ENCODE measurements at regions not wholly inside any gene's neighbourhood (a gene's known extent, or its start where the extent isn't known, plus 50 kb on each side); places are given as distances from the start of the nearest gene placed in this dataset.

DNA sequence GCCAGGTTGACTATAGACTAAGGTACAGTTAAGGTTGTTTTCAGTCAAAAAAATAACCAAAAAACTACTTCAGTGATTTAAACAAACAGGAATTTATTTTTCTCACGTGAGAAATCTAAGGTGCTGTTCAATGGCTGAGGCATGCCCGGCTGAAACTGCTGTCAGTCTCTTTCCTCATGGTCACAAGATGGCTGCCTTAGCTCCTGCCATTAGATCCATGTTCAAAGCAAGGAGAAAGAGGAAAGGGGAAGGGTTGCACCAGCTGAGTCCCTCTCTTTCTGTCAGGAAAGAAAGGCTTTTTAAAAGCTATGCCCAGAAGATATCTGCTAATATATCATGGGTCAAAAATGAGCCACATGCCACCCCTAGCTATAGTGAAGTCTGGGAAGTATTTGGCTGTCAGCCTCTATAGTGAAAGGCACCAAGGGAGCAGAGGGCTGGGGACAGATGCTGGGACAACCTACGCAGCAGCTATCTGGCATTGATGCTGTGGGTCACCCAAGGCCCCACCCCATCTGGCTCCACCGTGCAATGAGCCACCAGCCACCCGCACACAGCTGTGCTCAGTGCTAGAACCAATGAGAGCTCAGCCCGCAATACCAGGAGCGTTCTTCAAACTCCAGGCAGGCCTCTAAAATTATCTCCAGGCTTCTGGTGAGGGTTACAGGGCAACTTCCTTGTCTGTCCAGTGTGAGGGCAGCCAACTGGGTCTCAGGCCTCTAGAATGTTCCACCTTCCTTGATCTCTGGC, 64.7 kb upstream of the GATA2 start:
- ATAC-seq (no peak), DNase-seq (ENCODE audit: low spot score) (no peak)
- H3K9me3 Mint-ChIP-seq, result no peaks in the 10 kb centered on the region; the same call in 1 of the 3 replicates
- Histone ChIP-seq H3K79me2 (replicated peaks; ENCODE audit: insufficient read depth) (no peaks in the 10 kb centered on the region), H3F3A (replicated peaks; ENCODE audit: low read depth) (peaks cover 5% of the 10 kb centered on the region; the same call in 1 of the 2 replicates), H3K27me3 (ENCODE audit: insufficient read depth) (peaks cover 28% of the 10 kb centered on the region), H4K20me1 (replicated peaks; ENCODE audit: insufficient read depth) (no peaks in the 10 kb centered on the region), H3K4me3 (no peak overlapping the region), H3K4me2 (no peak overlapping the region), H2AFZ (no peak overlapping the region), H3K4me1 (ENCODE audit: insufficient read depth) (peaks cover 20% of the 10 kb centered on the region), H3K9me2 (ENCODE audit: insufficient read depth) (no peaks in the 10 kb centered on the region), H3K27ac (ENCODE audit: low read depth) (no peak overlapping the region), H3K36me3 (ENCODE audit: insufficient read depth) (no peaks in the 10 kb centered on the region)
- H3K4me1 Mint-ChIP-seq, result peaks cover 15% of the 10 kb centered on the region
- TF ChIP-seq, protein P1, sequence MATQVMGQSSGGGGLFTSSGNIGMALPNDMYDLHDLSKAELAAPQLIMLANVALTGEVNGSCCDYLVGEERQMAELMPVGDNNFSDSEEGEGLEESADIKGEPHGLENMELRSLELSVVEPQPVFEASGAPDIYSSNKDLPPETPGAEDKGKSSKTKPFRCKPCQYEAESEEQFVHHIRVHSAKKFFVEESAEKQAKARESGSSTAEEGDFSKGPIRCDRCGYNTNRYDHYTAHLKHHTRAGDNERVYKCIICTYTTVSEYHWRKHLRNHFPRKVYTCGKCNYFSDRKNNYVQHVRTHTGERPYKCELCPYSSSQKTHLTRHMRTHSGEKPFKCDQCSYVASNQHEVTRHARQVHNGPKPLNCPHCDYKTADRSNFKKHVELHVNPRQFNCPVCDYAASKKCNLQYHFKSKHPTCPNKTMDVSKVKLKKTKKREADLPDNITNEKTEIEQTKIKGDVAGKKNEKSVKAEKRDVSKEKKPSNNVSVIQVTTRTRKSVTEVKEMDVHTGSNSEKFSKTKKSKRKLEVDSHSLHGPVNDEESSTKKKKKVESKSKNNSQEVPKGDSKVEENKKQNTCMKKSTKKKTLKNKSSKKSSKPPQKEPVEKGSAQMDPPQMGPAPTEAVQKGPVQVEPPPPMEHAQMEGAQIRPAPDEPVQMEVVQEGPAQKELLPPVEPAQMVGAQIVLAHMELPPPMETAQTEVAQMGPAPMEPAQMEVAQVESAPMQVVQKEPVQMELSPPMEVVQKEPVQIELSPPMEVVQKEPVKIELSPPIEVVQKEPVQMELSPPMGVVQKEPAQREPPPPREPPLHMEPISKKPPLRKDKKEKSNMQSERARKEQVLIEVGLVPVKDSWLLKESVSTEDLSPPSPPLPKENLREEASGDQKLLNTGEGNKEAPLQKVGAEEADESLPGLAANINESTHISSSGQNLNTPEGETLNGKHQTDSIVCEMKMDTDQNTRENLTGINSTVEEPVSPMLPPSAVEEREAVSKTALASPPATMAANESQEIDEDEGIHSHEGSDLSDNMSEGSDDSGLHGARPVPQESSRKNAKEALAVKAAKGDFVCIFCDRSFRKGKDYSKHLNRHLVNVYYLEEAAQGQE (IDR thresholded peaks at IDR 0.05; ENCODE audit: unreplicated experiment), result no peak
- TF ChIP-seq ZNF114 (CRISPR knock-in tag; IDR thresholded peaks at IDR 0.05), result no peak
- TF ChIP-seq, protein P2, sequence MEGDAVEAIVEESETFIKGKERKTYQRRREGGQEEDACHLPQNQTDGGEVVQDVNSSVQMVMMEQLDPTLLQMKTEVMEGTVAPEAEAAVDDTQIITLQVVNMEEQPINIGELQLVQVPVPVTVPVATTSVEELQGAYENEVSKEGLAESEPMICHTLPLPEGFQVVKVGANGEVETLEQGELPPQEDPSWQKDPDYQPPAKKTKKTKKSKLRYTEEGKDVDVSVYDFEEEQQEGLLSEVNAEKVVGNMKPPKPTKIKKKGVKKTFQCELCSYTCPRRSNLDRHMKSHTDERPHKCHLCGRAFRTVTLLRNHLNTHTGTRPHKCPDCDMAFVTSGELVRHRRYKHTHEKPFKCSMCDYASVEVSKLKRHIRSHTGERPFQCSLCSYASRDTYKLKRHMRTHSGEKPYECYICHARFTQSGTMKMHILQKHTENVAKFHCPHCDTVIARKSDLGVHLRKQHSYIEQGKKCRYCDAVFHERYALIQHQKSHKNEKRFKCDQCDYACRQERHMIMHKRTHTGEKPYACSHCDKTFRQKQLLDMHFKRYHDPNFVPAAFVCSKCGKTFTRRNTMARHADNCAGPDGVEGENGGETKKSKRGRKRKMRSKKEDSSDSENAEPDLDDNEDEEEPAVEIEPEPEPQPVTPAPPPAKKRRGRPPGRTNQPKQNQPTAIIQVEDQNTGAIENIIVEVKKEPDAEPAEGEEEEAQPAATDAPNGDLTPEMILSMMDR (conservative IDR thresholded peaks at IDR 0.05; ENCODE audit: low read depth in 2 of 2), result no peak
- TF ChIP-seq ZNF331 (CRISPR knock-in tag; IDR thresholded peaks at IDR 0.05; ENCODE audit: low read depth), result no peak
- TF ChIP-seq CREB1 (CRISPR knock-in tag; IDR thresholded peaks at IDR 0.05; ENCODE audit: low read depth), result no peak
- TF ChIP-seq NANOG (IDR thresholded peaks at IDR 0.05; ENCODE audit: borderline replicate concordance), result no peak
- TF ChIP-seq, protein P3, sequence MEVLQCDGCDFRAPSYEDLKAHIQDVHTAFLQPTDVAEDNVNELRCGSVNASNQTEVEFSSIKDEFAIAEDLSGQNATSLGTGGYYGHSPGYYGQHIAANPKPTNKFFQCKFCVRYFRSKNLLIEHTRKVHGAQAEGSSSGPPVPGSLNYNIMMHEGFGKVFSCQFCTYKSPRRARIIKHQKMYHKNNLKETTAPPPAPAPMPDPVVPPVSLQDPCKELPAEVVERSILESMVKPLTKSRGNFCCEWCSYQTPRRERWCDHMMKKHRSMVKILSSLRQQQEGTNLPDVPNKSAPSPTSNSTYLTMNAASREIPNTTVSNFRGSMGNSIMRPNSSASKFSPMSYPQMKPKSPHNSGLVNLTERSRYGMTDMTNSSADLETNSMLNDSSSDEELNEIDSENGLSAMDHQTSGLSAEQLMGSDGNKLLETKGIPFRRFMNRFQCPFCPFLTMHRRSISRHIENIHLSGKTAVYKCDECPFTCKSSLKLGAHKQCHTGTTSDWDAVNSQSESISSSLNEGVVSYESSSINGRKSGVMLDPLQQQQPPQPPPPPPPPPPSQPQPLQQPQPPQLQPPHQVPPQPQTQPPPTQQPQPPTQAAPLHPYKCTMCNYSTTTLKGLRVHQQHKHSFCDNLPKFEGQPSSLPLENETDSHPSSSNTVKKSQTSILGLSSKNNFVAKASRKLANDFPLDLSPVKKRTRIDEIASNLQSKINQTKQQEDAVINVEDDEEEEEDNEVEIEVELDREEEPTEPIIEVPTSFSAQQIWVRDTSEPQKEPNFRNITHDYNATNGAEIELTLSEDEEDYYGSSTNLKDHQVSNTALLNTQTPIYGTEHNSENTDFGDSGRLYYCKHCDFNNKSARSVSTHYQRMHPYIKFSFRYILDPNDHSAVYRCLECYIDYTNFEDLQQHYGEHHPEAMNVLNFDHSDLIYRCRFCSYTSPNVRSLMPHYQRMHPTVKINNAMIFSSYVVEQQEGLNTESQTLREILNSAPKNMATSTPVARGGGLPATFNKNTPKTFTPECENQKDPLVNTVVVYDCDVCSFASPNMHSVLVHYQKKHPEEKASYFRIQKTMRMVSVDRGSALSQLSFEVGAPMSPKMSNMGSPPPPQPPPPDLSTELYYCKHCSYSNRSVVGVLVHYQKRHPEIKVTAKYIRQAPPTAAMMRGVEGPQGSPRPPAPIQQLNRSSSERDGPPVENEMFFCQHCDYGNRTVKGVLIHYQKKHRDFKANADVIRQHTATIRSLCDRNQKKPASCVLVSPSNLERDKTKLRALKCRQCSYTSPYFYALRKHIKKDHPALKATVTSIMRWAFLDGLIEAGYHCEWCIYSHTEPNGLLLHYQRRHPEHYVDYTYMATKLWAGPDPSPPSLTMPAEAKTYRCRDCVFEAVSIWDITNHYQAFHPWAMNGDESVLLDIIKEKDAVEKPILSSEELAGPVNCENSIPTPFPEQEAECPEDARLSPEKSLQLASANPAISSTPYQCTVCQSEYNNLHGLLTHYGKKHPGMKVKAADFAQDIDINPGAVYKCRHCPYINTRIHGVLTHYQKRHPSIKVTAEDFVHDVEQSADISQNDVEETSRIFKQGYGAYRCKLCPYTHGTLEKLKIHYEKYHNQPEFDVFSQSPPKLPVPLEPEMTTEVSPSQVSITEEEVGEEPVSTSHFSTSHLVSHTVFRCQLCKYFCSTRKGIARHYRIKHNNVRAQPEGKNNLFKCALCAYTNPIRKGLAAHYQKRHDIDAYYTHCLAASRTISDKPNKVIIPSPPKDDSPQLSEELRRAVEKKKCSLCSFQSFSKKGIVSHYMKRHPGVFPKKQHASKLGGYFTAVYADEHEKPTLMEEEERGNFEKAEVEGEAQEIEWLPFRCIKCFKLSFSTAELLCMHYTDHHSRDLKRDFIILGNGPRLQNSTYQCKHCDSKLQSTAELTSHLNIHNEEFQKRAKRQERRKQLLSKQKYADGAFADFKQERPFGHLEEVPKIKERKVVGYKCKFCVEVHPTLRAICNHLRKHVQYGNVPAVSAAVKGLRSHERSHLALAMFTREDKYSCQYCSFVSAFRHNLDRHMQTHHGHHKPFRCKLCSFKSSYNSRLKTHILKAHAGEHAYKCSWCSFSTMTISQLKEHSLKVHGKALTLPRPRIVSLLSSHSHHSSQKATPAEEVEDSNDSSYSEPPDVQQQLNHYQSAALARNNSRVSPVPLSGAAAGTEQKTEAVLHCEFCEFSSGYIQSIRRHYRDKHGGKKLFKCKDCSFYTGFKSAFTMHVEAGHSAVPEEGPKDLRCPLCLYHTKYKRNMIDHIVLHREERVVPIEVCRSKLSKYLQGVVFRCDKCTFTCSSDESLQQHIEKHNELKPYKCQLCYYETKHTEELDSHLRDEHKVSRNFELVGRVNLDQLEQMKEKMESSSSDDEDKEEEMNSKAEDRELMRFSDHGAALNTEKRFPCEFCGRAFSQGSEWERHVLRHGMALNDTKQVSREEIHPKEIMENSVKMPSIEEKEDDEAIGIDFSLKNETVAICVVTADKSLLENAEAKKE (CRISPR knock-in tag; IDR thresholded peaks at IDR 0.05), result no peak
- no peak for TF ChIP-seq POLR2AphosphoS5 (IDR thresholded peaks at IDR 0.05; ENCODE audit: low read depth)
- TF ChIP-seq, protein P4, sequence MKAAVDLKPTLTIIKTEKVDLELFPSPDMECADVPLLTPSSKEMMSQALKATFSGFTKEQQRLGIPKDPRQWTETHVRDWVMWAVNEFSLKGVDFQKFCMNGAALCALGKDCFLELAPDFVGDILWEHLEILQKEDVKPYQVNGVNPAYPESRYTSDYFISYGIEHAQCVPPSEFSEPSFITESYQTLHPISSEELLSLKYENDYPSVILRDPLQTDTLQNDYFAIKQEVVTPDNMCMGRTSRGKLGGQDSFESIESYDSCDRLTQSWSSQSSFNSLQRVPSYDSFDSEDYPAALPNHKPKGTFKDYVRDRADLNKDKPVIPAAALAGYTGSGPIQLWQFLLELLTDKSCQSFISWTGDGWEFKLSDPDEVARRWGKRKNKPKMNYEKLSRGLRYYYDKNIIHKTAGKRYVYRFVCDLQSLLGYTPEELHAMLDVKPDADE (IDR thresholded peaks at IDR 0.05), result no peak
- TF ChIP-seq EZH2 (IDR thresholded peaks at IDR 0.05; ENCODE audit: low read depth, unreplicated experiment), result no peak
- no peak for TF ChIP-seq JUNB (IDR thresholded peaks at IDR 0.05; ENCODE audit: unreplicated experiment)
- no peak for TF ChIP-seq EZH2phosphoT487 (IDR thresholded peaks at IDR 0.05; ENCODE audit: unreplicated experiment)
- TF ChIP-seq STAT1 (IDR thresholded peaks at IDR 0.05; ENCODE audit: unreplicated experiment), result no peak
- H3K27me3 Mint-ChIP-seq (ENCODE audit: insufficient read depth, low read depth, poor library complexity), result peaks cover 24% of the 10 kb centered on the region
- H3K27ac Mint-ChIP-seq, result no peak overlapping the region
- H3K4me3 Mint-ChIP-seq, result no peak overlapping the region
- no peaks in the 10 kb centered on the region; the same call in 2 of the 3 replicates for H3K36me3 Mint-ChIP-seq (ENCODE audit: low read depth)

Data from GM23338 (cell line).